Endothelial cell (in vitro differentiated cells): ENCODE measurements at regions not wholly inside any gene's neighbourhood (a gene's known extent, or its start where the extent isn't known, plus 50 kb on each side); places are given as distances from the start of the nearest gene placed in this dataset.

Source experiments
- DNase-seq: peaks from one replicate; pipeline ENCODE4 v3.0.0; 2021; ENCODE audit warnings: low spot score
- H3K27ac Mint-ChIP-seq: one replicate; pipeline ENCODE4 v1.8.0; 2021; ENCODE audit warnings: mixed read lengths, inconsistent platforms; ENCODE audit not compliant: unreplicated experiment
- H3K27me3 Mint-ChIP-seq: one replicate; pipeline ENCODE4 v1.8.0; 2021; ENCODE audit warnings: mild to moderate bottlenecking, moderate library complexity, mixed read lengths, inconsistent platforms; ENCODE audit not compliant: unreplicated experiment
- H3K36me3 Mint-ChIP-seq: one replicate; pipeline ENCODE4 v1.8.0; 2021; ENCODE audit warnings: mild to moderate bottlenecking, low read depth, mixed read lengths, inconsistent platforms; ENCODE audit not compliant: unreplicated experiment
- H3K4me1 Mint-ChIP-seq: one replicate; pipeline ENCODE4 v1.8.0; 2021; ENCODE audit warnings: mild to moderate bottlenecking, mixed read lengths, inconsistent platforms; ENCODE audit not compliant: unreplicated experiment
- H3K4me3 Mint-ChIP-seq: one replicate; pipeline ENCODE4 v1.8.0; 2021; ENCODE audit warnings: mild to moderate bottlenecking, mixed read lengths, inconsistent platforms; ENCODE audit not compliant: unreplicated experiment
- H3K9me3 Mint-ChIP-seq: one replicate; pipeline ENCODE4 v1.8.0; 2021; ENCODE audit warnings: mixed read lengths, inconsistent platforms; ENCODE audit not compliant: unreplicated experiment
- TF ChIP-seq, protein P1 (sequence below): fragments of 200-600 bp; sonication (generic); IDR thresholded peaks from one replicate; pipeline ENCODE4 v1.5.0; 2021; ENCODE audit warnings: antibody characterized with exemption; ENCODE audit not compliant: unreplicated experiment

DNA sequence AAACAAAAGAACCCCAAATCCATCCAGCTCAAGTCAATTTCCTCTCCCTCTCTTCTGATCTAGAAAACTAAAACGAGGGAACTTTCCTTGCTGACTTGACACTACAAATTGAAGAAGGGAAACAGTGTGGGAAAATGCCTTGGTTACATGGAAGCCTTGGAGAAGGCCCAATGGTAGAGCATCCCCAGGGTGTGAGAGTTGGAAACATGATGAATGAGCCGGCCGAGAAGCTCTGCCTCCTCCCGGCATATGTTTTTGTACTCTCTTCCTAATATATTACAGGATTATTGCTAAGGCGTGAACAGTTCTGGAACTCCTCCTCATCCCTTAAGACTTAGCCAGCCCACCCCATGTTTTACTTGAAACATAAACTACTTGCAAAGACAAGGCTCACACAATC is 618.2 kb upstream of the MGMT start:
- Mint-ChIP-seq H3K4me3 (no peak overlapping the region), H3K9me3 (no peaks in the 10 kb centered on the region), H3K36me3 (no peaks in the 10 kb centered on the region), H3K4me1 (no peaks in the 10 kb centered on the region), H3K27ac (no peak overlapping the region), H3K27me3 (peaks cover 8% of the 10 kb centered on the region)
- TF ChIP-seq, protein P1, sequence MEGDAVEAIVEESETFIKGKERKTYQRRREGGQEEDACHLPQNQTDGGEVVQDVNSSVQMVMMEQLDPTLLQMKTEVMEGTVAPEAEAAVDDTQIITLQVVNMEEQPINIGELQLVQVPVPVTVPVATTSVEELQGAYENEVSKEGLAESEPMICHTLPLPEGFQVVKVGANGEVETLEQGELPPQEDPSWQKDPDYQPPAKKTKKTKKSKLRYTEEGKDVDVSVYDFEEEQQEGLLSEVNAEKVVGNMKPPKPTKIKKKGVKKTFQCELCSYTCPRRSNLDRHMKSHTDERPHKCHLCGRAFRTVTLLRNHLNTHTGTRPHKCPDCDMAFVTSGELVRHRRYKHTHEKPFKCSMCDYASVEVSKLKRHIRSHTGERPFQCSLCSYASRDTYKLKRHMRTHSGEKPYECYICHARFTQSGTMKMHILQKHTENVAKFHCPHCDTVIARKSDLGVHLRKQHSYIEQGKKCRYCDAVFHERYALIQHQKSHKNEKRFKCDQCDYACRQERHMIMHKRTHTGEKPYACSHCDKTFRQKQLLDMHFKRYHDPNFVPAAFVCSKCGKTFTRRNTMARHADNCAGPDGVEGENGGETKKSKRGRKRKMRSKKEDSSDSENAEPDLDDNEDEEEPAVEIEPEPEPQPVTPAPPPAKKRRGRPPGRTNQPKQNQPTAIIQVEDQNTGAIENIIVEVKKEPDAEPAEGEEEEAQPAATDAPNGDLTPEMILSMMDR, result no peak
- DNase-seq, result no peak

DNA sequence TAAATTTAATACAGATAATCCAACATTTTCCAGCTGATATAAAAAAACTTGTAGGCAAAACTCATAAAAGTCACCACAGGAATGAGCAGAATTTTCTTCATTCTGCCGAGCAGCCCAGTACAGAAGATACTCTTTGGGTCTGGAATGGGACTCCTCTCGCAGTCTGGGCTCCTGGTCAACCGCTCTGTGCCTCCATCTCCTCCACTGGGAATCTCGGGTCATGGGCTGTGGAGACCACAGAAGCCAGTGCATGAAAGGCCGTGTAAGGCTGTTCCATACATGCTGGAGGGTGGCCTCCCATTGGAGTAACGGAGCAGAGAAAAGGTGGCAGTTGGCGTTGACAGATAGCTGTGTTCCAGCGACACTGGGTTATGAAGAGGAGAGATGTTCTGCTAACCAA is 616.4 kb upstream of the MGMT start:
- TF ChIP-seq, protein P1, result no peak
- Mint-ChIP-seq H3K9me3 (no peaks in the 10 kb centered on the region), H3K36me3 (no peaks in the 10 kb centered on the region), H3K27ac (no peak overlapping the region), H3K27me3 (peaks cover 8% of the 10 kb centered on the region), H3K4me3 (no peak overlapping the region), H3K4me1 (no peaks in the 10 kb centered on the region)
- no peak for DNase-seq

DNA sequence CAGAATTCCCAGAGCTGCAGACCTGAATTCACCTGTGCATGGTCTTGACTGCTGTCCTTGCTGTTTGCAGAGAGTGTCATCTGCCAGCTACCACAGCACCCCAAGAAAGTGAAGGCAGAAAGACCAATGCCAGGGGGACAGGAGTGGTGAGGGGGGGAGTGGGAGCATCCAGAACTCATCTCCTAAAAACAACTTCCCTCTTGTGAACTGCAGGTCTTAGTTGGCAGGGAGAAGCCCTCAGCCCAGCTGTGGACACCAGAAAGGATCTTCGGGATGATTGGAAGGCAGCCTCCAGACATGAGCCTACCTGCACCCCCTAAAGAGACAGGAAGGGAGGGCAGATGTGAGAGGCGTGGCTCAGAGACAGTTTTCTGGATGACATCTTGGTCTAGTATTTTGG is 615.8 kb upstream of the MGMT start:
- Mint-ChIP-seq H3K9me3 (no peaks in the 10 kb centered on the region), H3K27ac (no peak overlapping the region), H3K27me3 (peaks cover 8% of the 10 kb centered on the region), H3K36me3 (no peaks in the 10 kb centered on the region), H3K4me3 (no peak overlapping the region), H3K4me1 (peaks cover 2% of the 10 kb centered on the region)
- DNase-seq, result no peak
- TF ChIP-seq, protein P1, result no peak

- no peak for DNase-seq
- no peaks in the 10 kb centered on the region for H3K36me3 Mint-ChIP-seq
Measured at GRCh38 chr10:128851726-128852125, 615.3 kb upstream of the MGMT start.

DNA sequence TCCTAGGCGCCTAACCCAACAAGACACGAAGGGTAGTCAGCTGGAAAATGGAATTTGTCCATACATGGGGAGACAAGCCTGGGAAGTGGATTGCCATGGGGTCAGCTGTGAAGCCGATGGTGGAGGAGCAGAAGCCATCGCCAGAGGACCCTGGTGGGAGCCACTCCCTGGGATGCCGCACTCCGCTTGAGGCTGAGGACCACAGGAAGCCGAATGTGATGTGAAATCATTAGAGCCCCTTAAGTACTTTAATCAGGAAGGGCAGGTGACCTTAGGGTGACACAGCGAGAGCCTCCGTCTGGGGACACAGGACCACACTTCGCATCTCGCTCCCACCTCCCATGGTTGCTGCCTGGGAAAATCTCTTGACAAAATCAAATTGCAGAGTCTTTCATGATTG is 614.6 kb upstream of the MGMT start:
- H3K36me3 Mint-ChIP-seq, result no peaks in the 10 kb centered on the region
- no peak for DNase-seq
- TF ChIP-seq, protein P1, result no peak

More at GRCh38 chr10:128851726-128852125, 615.3 kb upstream of the MGMT start:
- no peak overlapping the region for H3K27ac Mint-ChIP-seq
- H3K4me3 Mint-ChIP-seq, result no peak overlapping the region
- TF ChIP-seq, protein P1, result no peak
- no peaks in the 10 kb centered on the region for H3K9me3 Mint-ChIP-seq
- H3K27me3 Mint-ChIP-seq, result peaks cover 8% of the 10 kb centered on the region
- peaks cover 4% of the 10 kb centered on the region for H3K4me1 Mint-ChIP-seq

More for the DNA sequence above, 614.6 kb upstream of the MGMT start:
- Mint-ChIP-seq H3K9me3 (no peaks in the 10 kb centered on the region), H3K4me3 (no peak overlapping the region), H3K27me3 (peaks cover 8% of the 10 kb centered on the region), H3K4me1 (peaks cover 4% of the 10 kb centered on the region), H3K27ac (no peak overlapping the region)
